ENCODE measurements at regions not wholly inside any gene's neighbourhood (a gene's known extent, or its start where the extent isn't known, plus 50 kb on each side); places are given as distances from the start of the nearest gene placed in this dataset.

GRCh38 chr9:99366621-99367020 is 144.5 kb downstream of the SEC61B start:
- no peak for DNase-seq

- peak; percentile 10 for DNase-seq
These were observed 146.6 kb downstream of the SEC61B start for GRCh38 chr9:99368341-99369326.

- no peak for DNase-seq
These were observed 147.2 kb downstream of the SEC61B start for GRCh38 chr9:99369327-99369722.

GRCh38 chr9:99370376-99370775 is 148.3 kb downstream of the SEC61B start:
- no peak for DNase-seq

- no peak for DNase-seq
These were observed 149.3 kb downstream of the SEC61B start for GRCh38 chr9:99371376-99371775.

- DNase-seq: no peak
These were observed 151.8 kb downstream of the SEC61B start for GRCh38 chr9:99373912-99374311.

GRCh38 chr9:99374793-99375192 is 152.7 kb downstream of the SEC61B start:
- DNase-seq: no peak

GRCh38 chr9:99375481-99375880 is 153.4 kb downstream of the SEC61B start:
- no peak for DNase-seq

GRCh38 chr9:99377790-99378775 is 156.0 kb downstream of the SEC61B start:
- DNase-seq: no peak

GRCh38 chr9:99383536-99383935 is 161.5 kb downstream of the SEC61B start:
- no peak for DNase-seq

GRCh38 chr9:99385215-99385614 is 163.1 kb downstream of the SEC61B start:
- no peak for DNase-seq

GRCh38 chr9:99385814-99386279 is 163.8 kb downstream of the SEC61B start:
- no peak for DNase-seq

- DNase-seq: no peak
These were observed 165.3 kb downstream of the SEC61B start for GRCh38 chr9:99387431-99387830.

- no peak for DNase-seq
These were observed 167.3 kb downstream of the SEC61B start for GRCh38 chr9:99389087-99390033.

GRCh38 chr9:99391937-99392594 is 170.0 kb downstream of the SEC61B start:
- DNase-seq: no peak

- no peak for DNase-seq
These were observed 170.9 kb downstream of the SEC61B start for GRCh38 chr9:99392986-99393385.

- no peak for DNase-seq
These were observed 171.9 kb downstream of the SEC61B start for GRCh38 chr9:99393993-99394392.

- DNase-seq: no peak
These were observed 176.2 kb downstream of the SEC61B start for GRCh38 chr9:99398241-99398640.

GRCh38 chr9:99399474-99399873 is 177.4 kb downstream of the SEC61B start:
- DNase-seq: no peak

- DNase-seq: no peak
These were observed 178.2 kb downstream of the SEC61B start for GRCh38 chr9:99400184-99400731.
